Glomerular visceral epithelial cell (primary cell): ENCODE measurements at regions not wholly inside any gene's neighbourhood (a gene's known extent, or its start where the extent isn't known, plus 50 kb on each side); places are given as distances from the start of the nearest gene placed in this dataset.

Source experiments
- DNase-seq: peaks from one replicate; pipeline ENCODE4 v3.0.0-alpha.2; 2016; ENCODE audit errors: extremely low spot score

GRCh38 chr13:39100996-39101738 is 62.9 kb downstream of the NHLRC3 start:
- DNase-seq, result no peak

- DNase-seq, result no peak
These were observed 64.8 kb downstream of the NHLRC3 start for GRCh38 chr13:39102981-39103490.

- no peak for DNase-seq
These were observed 66.9 kb downstream of the NHLRC3 start for GRCh38 chr13:39105110-39105509.

GRCh38 chr13:39106216-39107005 is 68.2 kb downstream of the NHLRC3 start:
- no peak for DNase-seq

GRCh38 chr13:39107561-39107960 is 69.3 kb downstream of the NHLRC3 start:
- no peak for DNase-seq

- no peak for DNase-seq
These were observed 70.5 kb downstream of the NHLRC3 start for GRCh38 chr13:39108783-39109182.

GRCh38 chr13:39110518-39111097 is 72.4 kb downstream of the NHLRC3 start:
- no peak for DNase-seq

- DNase-seq, result no peak
These were observed 72.9 kb downstream of the NHLRC3 start for GRCh38 chr13:39111145-39111544.

GRCh38 chr13:39119422-39119821 is 81.2 kb downstream of the NHLRC3 start:
- no peak for DNase-seq

GRCh38 chr13:39123578-39123977 is 85.3 kb downstream of the NHLRC3 start:
- DNase-seq, result no peak

GRCh38 chr13:39129213-39129612 is 91.0 kb downstream of the NHLRC3 start:
- no peak for DNase-seq

- DNase-seq, result no peak
These were observed 92.0 kb downstream of the NHLRC3 start for GRCh38 chr13:39130301-39130700.

- no peak for DNase-seq
These were observed 94.3 kb downstream of the NHLRC3 start for GRCh38 chr13:39132286-39133230.

GRCh38 chr13:39133781-39134180 is 95.5 kb downstream of the NHLRC3 start:
- no peak for DNase-seq

GRCh38 chr13:39134574-39134973 is 96.3 kb downstream of the NHLRC3 start:
- no peak for DNase-seq

- DNase-seq, result no peak
These were observed 106.1 kb downstream of the NHLRC3 start for GRCh38 chr13:39144391-39144790.

GRCh38 chr13:39144941-39145533 is 106.8 kb downstream of the NHLRC3 start:
- peak; percentile 34 for DNase-seq

- peak; percentile 79 for DNase-seq
These were observed 110.3 kb downstream of the NHLRC3 start for GRCh38 chr13:39148513-39148961.

GRCh38 chr13:39149896-39150295 is 111.6 kb downstream of the NHLRC3 start:
- no peak for DNase-seq

GRCh38 chr13:39154041-39154440 is 115.8 kb downstream of the NHLRC3 start:
- no peak for DNase-seq

- DNase-seq, result no peak
These were observed 121.1 kb downstream of the NHLRC3 start for GRCh38 chr13:39159393-39159792.
